ENCODE measurements at regions not wholly inside any gene's neighbourhood (a gene's known extent, or its start where the extent isn't known, plus 50 kb on each side); places are given as distances from the start of the nearest gene placed in this dataset.

GRCh38 chr2:228339525-228339924 is 158.0 kb upstream of the SPHKAP start:
- TF ChIP-seq CTCF (IDR thresholded peaks at IDR 0.05) (no peak), POLR2A (IDR thresholded peaks at IDR 0.05) (no peak)

Measured in sigmoid colon (tissue), 3 donors.